COLO829 (cell line): ENCODE measurements at regions not wholly inside any gene's neighbourhood (a gene's known extent, or its start where the extent isn't known, plus 50 kb on each side); places are given as distances from the start of the nearest gene placed in this dataset.

Experiments
- DNase-seq: peaks from one replicate; pipeline ENCODE4 v3.0.0; 2012; ENCODE audit warnings: low spot score

DNA sequence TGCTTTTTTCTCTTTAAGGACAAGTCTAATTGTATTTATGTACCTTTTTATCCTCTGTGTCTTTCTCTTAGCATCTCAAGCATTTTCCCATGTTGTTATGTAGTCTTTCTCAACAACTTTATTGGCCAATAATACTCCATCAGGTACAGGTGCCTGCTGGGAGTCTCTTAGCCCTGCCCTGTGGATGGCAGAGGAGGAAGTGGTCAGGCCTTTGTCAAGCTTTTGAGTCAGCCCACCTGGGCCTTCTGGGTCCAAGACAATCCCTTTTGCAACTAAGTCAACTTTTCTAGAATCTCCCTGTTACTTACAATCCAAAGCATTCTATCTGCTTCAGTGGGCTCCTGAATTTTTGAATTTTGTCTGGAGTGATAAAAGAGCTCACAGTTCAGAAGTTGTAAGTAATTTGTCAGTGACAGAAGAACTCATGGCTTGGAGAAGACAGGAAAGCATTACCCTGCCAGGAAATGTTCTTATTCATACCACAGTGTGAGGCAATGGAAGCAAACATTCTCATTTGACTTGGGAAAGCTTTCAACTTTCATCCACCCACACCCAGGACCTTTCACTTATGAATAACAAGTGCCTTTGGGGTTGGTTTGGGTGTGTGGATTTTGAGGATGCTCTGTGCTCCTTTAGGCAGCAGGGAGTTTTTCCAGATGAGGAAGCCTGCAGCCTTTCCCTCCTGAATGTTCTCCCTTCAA is 200.0 kb upstream of the S1PR3 start:
- DNase-seq, result no peak

GRCh38 chr9:88792502-88792901 is 198.8 kb upstream of the S1PR3 start:
- no peak for DNase-seq

- DNase-seq, result no peak
Measured at GRCh38 chr9:88794100-88794499, 197.2 kb upstream of the S1PR3 start.

GRCh38 chr9:88796947-88797346 is 194.3 kb upstream of the S1PR3 start:
- DNase-seq, result no peak

- DNase-seq, result no peak
Measured at GRCh38 chr9:88798476-88798875, 192.8 kb upstream of the S1PR3 start.

- DNase-seq, result no peak
Measured at GRCh38 chr9:88799541-88800328, 191.5 kb upstream of the S1PR3 start.

- DNase-seq, result no peak
Measured at GRCh38 chr9:88800329-88800682, 191.0 kb upstream of the S1PR3 start.

- DNase-seq, result no peak
Measured at GRCh38 chr9:88801214-88801796, 190.0 kb upstream of the S1PR3 start.

DNA sequence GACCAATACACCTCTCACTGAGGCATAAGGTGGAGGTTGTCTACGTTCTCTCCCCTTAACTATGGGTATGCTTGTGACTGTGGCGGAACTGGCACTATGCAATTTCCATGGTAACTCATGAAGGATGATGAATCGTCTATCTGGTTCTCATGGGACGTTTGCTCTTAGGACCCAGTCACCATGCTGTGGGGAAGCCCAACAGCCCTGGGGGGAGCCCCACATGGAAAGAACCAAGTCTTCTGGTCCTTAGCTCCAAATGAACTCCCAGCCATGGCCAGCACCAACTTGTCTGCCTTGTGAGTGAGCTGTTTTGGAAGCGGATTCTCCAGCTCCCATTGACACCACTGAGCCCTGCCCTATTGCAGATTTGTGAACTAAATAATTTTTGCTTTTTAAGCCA is 188.7 kb upstream of the S1PR3 start:
- no peak for DNase-seq

- DNase-seq, result no peak
Measured at GRCh38 chr9:88803546-88804253, 187.6 kb upstream of the S1PR3 start.

GRCh38 chr9:88804254-88804596 is 187.0 kb upstream of the S1PR3 start:
- no peak for DNase-seq

GRCh38 chr9:88805217-88805943 is 185.9 kb upstream of the S1PR3 start:
- no peak for DNase-seq

- no peak for DNase-seq
Measured at GRCh38 chr9:88807426-88807825, 183.8 kb upstream of the S1PR3 start.

- no peak for DNase-seq
Measured at GRCh38 chr9:88808019-88808656, 183.1 kb upstream of the S1PR3 start.

- DNase-seq, result no peak
Measured at GRCh38 chr9:88808761-88809354, 182.4 kb upstream of the S1PR3 start.

GRCh38 chr9:88809355-88810161 is 181.7 kb upstream of the S1PR3 start:
- no peak for DNase-seq

DNA sequence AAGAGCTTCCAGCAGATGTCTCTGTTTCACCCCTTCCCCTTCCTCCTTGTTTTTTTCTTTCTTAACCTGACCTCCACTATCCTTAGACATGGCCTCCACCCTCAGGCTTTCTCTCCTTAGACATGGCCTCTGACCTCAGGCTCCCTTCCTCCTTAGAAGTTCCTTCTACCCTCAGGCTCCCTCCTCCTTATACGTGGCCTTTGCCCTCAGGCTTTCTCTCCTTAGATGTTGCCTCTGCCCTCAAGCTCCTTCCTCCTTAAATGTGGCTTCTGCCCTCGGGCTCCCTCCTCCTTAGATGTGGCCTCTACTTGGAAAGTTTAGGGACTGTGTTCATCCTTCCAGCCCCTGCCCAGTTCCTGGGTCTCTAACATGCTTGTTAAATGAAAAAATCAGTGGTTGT is 180.4 kb upstream of the S1PR3 start:
- no peak for DNase-seq

DNA sequence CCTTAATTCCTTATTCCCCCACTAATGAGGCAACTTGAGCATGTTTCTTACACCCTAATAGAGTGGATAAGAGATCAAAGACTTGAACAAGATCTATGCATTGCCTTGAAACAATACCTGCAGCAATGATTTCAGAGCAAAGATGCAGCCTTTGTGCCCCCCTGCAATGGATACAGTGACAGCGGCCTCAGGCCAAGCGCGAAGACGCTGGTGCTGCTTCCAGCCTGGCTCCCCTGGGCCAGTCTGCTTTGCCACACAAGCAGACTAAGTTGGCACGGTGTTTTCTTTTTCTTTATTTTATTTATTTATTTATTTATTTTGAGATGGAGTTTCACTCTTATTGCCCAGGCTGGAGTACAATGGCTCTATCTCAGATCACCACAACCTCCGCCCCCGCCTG is 179.8 kb upstream of the S1PR3 start:
- no peak for DNase-seq

DNA sequence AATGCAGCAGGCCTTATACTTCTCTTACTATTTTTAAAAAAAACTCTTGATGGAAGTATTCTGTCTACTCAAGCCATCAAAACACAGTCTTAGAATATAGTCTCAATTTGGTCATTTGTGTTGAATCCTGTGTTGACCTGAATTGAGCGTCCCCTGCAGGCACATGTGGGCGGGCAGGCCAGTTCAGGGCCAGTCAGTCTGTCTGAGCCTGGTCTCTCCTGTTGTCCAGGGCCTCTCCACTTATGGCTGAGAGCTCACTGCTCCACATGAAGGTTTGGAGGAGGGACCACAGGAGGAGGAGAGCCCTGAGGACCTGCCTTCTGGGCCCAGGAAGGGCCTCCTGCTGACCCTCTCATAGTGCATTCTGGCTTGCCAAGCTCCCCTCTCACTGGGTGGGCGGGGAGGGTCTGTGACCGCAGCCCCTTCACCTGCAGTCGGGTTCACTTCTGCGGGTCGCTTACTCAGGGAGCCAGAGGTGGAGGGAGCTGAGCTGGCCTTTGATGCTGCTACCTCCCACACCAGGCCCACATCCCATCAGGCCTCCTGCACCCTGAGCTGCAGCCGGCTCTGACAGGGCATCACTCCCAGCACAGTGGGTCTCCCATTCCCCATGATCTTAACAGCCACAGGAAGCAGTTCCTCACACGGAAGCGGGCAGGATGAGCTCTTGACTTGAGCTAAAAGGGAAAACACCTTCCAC is 178.2 kb upstream of the S1PR3 start:
- DNase-seq, result no peak
